Choroid plexus epithelial cell (primary cell): ENCODE measurements at regions not wholly inside any gene's neighbourhood (a gene's known extent, or its start where the extent isn't known, plus 50 kb on each side); places are given as distances from the start of the nearest gene placed in this dataset.

ENCODE experiments used
- DNase-seq: peaks from one replicate; pipeline ENCODE4 v3.0.0-alpha.2; 2010; ENCODE audit warnings: low read depth
- H3K4me3 ChIP-seq: 2 replicates; pipeline ENCODE4 v1.5.1; 2011; ENCODE audit warnings: low read depth, mild to moderate bottlenecking, control low read depth, low read length, moderate library complexity
- CTCF ChIP-seq: conservative IDR thresholded peaks from 2 replicates; pipeline ENCODE4 v1.5.1; 2011; ENCODE audit warnings: low read depth, mild to moderate bottlenecking, control low read depth, inconsistent platforms, low read length, moderate library complexity

- no peak overlapping the region for H3K4me3 ChIP-seq
- TF ChIP-seq CTCF = no peak
- no peak for DNase-seq
Observed at GRCh38 chr2:14127765-14128164, 504.8 kb upstream of the LRATD1 start.

- no peak for DNase-seq
- no peak overlapping the region for H3K4me3 ChIP-seq
- no peak for TF ChIP-seq CTCF
Observed at GRCh38 chr2:14132386-14132785, 500.1 kb upstream of the LRATD1 start.

GRCh38 chr2:14134771-14135170 lies 497.7 kb upstream of the LRATD1 start:
- DNase-seq = no peak
- no peak overlapping the region for H3K4me3 ChIP-seq
- TF ChIP-seq CTCF = no peak

- H3K4me3 ChIP-seq = no peak overlapping the region
- no peak for DNase-seq
- no peak for TF ChIP-seq CTCF
Observed at GRCh38 chr2:14136030-14136429, 496.5 kb upstream of the LRATD1 start.

GRCh38 chr2:14137643-14138042 lies 494.9 kb upstream of the LRATD1 start:
- no peak overlapping the region for H3K4me3 ChIP-seq
- TF ChIP-seq CTCF = peak; percentile 26
- peak; percentile 3 for DNase-seq

GRCh38 chr2:14140009-14140550 lies 492.4 kb upstream of the LRATD1 start:
- no peak for TF ChIP-seq CTCF
- H3K4me3 ChIP-seq = no peak overlapping the region
- DNase-seq = no peak

- no peak overlapping the region for H3K4me3 ChIP-seq
- DNase-seq = no peak
- no peak for TF ChIP-seq CTCF
Observed at GRCh38 chr2:14143435-14143834, 489.1 kb upstream of the LRATD1 start.
